HepG2 (cell line): ENCODE measurements at regions not wholly inside any gene's neighbourhood (a gene's known extent, or its start where the extent isn't known, plus 50 kb on each side); places are given as distances from the start of the nearest gene placed in this dataset.

Experiments used
- JUND ChIP-seq: sonication (generic); formaldehyde crosslinking; IDR thresholded peaks from 2 replicates; pipeline ENCODE4 v1.8.0; 2022; ENCODE audit warnings: mild to moderate bottlenecking, missing genetic modification reagents
- NCOA2 ChIP-seq: sonication (generic); formaldehyde crosslinking; IDR thresholded peaks from 2 replicates; pipeline ENCODE4 v1.8.0; 2022; ENCODE audit warnings: inconsistent platforms
- ZBTB20 ChIP-seq: sonication (generic); formaldehyde crosslinking; IDR thresholded peaks from 2 replicates; pipeline ENCODE4 v1.8.1; 2023; ENCODE audit warnings: missing genetic modification reagents, low read depth, mild to moderate bottlenecking, borderline replicate concordance
- ZNF282 ChIP-seq: fragments of 450-650 bp; IDR thresholded peaks from 2 replicates; pipeline ENCODE4 v1.6.1; 2018; ENCODE audit not compliant: partially characterized antibody
- ZNF773 ChIP-seq: sonication (generic); formaldehyde crosslinking; IDR thresholded peaks from 2 replicates; pipeline ENCODE4 v1.4.0; 2020; ENCODE audit warnings: missing genetic modification reagents, borderline replicate concordance
- TF ChIP-seq, protein P1 (sequence below): fragments of 450-650 bp; IDR thresholded peaks from 2 replicates; pipeline ENCODE4 v1.6.1; 2016
- TF ChIP-seq, protein P2 (sequence below): IDR thresholded peaks from 2 replicates; pipeline ENCODE4 v1.6.1; 2018; ENCODE audit warnings: missing genetic modification reagents
- TF ChIP-seq, protein P3 (sequence below): sonication (generic); formaldehyde crosslinking; IDR thresholded peaks from 2 replicates; pipeline ENCODE4 v1.5.0; 2020; ENCODE audit warnings: mild to moderate bottlenecking, missing genetic modification reagents, moderate library complexity

- TF ChIP-seq ZBTB20 (CRISPR knock-in tag) (no peak), ZNF282 (no peak), JUND (no peak), ZNF773 (CRISPR knock-in tag) (no peak), NCOA2 (CRISPR knock-in tag) (no peak)
- TF ChIP-seq, protein P1, sequence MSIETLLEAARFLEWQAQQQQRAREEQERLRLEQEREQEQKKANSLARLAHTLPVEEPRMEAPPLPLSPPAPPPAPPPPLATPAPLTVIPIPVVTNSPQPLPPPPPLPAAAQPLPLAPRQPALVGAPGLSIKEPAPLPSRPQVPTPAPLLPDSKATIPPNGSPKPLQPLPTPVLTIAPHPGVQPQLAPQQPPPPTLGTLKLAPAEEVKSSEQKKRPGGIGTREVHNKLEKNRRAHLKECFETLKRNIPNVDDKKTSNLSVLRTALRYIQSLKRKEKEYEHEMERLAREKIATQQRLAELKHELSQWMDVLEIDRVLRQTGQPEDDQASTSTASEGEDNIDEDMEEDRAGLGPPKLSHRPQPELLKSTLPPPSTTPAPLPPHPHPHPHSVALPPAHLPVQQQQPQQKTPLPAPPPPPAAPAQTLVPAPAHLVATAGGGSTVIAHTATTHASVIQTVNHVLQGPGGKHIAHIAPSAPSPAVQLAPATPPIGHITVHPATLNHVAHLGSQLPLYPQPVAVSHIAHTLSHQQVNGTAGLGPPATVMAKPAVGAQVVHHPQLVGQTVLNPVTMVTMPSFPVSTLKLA: no peak
- TF ChIP-seq, protein P2, sequence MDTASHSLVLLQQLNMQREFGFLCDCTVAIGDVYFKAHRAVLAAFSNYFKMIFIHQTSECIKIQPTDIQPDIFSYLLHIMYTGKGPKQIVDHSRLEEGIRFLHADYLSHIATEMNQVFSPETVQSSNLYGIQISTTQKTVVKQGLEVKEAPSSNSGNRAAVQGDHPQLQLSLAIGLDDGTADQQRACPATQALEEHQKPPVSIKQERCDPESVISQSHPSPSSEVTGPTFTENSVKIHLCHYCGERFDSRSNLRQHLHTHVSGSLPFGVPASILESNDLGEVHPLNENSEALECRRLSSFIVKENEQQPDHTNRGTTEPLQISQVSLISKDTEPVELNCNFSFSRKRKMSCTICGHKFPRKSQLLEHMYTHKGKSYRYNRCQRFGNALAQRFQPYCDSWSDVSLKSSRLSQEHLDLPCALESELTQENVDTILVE (CRISPR knock-in tag): no peak
- TF ChIP-seq, protein P3, sequence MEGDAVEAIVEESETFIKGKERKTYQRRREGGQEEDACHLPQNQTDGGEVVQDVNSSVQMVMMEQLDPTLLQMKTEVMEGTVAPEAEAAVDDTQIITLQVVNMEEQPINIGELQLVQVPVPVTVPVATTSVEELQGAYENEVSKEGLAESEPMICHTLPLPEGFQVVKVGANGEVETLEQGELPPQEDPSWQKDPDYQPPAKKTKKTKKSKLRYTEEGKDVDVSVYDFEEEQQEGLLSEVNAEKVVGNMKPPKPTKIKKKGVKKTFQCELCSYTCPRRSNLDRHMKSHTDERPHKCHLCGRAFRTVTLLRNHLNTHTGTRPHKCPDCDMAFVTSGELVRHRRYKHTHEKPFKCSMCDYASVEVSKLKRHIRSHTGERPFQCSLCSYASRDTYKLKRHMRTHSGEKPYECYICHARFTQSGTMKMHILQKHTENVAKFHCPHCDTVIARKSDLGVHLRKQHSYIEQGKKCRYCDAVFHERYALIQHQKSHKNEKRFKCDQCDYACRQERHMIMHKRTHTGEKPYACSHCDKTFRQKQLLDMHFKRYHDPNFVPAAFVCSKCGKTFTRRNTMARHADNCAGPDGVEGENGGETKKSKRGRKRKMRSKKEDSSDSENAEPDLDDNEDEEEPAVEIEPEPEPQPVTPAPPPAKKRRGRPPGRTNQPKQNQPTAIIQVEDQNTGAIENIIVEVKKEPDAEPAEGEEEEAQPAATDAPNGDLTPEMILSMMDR (CRISPR knock-in tag): no peak
Observed at GRCh38 chr1:11412141-11412540, 66.8 kb upstream of the DISP3 start.
